HL-60 (cell line): ENCODE measurements at regions not wholly inside any gene's neighbourhood (a gene's known extent, or its start where the extent isn't known, plus 50 kb on each side); places are given as distances from the start of the nearest gene placed in this dataset.

ENCODE experiments used
- CTCF ChIP-seq: IDR thresholded peaks from one replicate; pipeline ENCODE4 v1.5.1; 2011; ENCODE audit warnings: low read length, control low read depth, inconsistent platforms; ENCODE audit not compliant: insufficient read depth
- POLR2AphosphoS5 ChIP-seq: IDR thresholded peaks from 2 replicates; pipeline ENCODE4 v1.6.1; 2012; ENCODE audit warnings: low read depth
- REST ChIP-seq: IDR thresholded peaks from 2 replicates; pipeline ENCODE4 v1.6.1; 2012; ENCODE audit warnings: low read depth; ENCODE audit not compliant: insufficient replicate concordance

- no peak for TF ChIP-seq CTCF
- no peak for TF ChIP-seq POLR2AphosphoS5
- TF ChIP-seq REST = no peak
Observed at GRCh38 chr6:40874495-40874894, 164.5 kb downstream of the UNC5CL start.
